ENCODE measurements at regions not wholly inside any gene's neighbourhood (a gene's known extent, or its start where the extent isn't known, plus 50 kb on each side); places are given as distances from the start of the nearest gene placed in this dataset.

GRCh38 chr2:9758741-9759140 lies 84.5 kb upstream of the TAF1B start:
- DNase-seq = no peak

- no peak for DNase-seq
Observed at GRCh38 chr2:9760069-9760901, 83.0 kb upstream of the TAF1B start.

GRCh38 chr2:9760902-9761228 lies 82.4 kb upstream of the TAF1B start:
- DNase-seq = no peak

- no peak for DNase-seq
Observed at GRCh38 chr2:9761577-9761976, 81.7 kb upstream of the TAF1B start.

GRCh38 chr2:9762164-9762563 lies 81.1 kb upstream of the TAF1B start:
- DNase-seq = no peak

- no peak for DNase-seq
Observed at GRCh38 chr2:9762941-9763340, 80.3 kb upstream of the TAF1B start.

GRCh38 chr2:9763356-9764152 lies 79.7 kb upstream of the TAF1B start:
- peak; percentile 67 for DNase-seq

- DNase-seq = no peak
Observed at GRCh38 chr2:9764153-9764778, 79.0 kb upstream of the TAF1B start.

GRCh38 chr2:9765611-9766531 lies 77.4 kb upstream of the TAF1B start:
- no peak for DNase-seq

- DNase-seq = no peak
Observed at GRCh38 chr2:9767656-9768281, 75.5 kb upstream of the TAF1B start.

- no peak for DNase-seq
Observed at GRCh38 chr2:9768388-9768787, 74.9 kb upstream of the TAF1B start.

- no peak for DNase-seq
Observed at GRCh38 chr2:9769171-9770005, 73.9 kb upstream of the TAF1B start.

- DNase-seq = no peak
Observed at GRCh38 chr2:9770006-9770307, 73.3 kb upstream of the TAF1B start.

- DNase-seq = peak; percentile 72
Observed at GRCh38 chr2:9770308-9771100, 72.8 kb upstream of the TAF1B start.

GRCh38 chr2:9771101-9771449 lies 72.2 kb upstream of the TAF1B start:
- no peak for DNase-seq

- peak; percentile 83 for DNase-seq
Observed at GRCh38 chr2:9771481-9772017, 71.7 kb upstream of the TAF1B start.

GRCh38 chr2:9772035-9772998 lies 71.0 kb upstream of the TAF1B start:
- DNase-seq = no peak

GRCh38 chr2:9772999-9773902 lies 70.0 kb upstream of the TAF1B start:
- no peak for DNase-seq

All from fibroblast of skin of right biceps (primary cell).